HFF-Myc (cell line): ENCODE measurements at regions not wholly inside any gene's neighbourhood (a gene's known extent, or its start where the extent isn't known, plus 50 kb on each side); places are given as distances from the start of the nearest gene placed in this dataset.

Experiments used
- DNase-seq: peaks from one replicate; pipeline ENCODE4 v3.0.0-alpha.2; 2011; ENCODE audit warnings: low read depth; ENCODE audit errors: extremely low read depth
- H3K4me3 ChIP-seq: replicated peaks from 2 replicates; pipeline ENCODE4 v1.5.1; 2011; ENCODE audit warnings: low read depth, mild to moderate bottlenecking, control low read depth, low read length
- CTCF ChIP-seq: IDR thresholded peaks from 2 replicates; pipeline ENCODE4 v1.5.1; 2012; ENCODE audit warnings: mild to moderate bottlenecking, low read depth, low read length, control low read depth; ENCODE audit errors: missing control alignments

GRCh38 chr20:11852811-11853210 is 64.9 kb upstream of the BTBD3 start:
- H3K4me3 ChIP-seq = no peak overlapping the region
- no peak for DNase-seq
- no peak for TF ChIP-seq CTCF

GRCh38 chr20:11853359-11853758 is 64.3 kb upstream of the BTBD3 start:
- TF ChIP-seq CTCF = no peak
- DNase-seq = no peak
- H3K4me3 ChIP-seq = no peak overlapping the region

- TF ChIP-seq CTCF = no peak
Observed at GRCh38 chr20:11861479-11861878, 56.2 kb upstream of the BTBD3 start.

GRCh38 chr20:11867291-11867919 is 50.3 kb upstream of the BTBD3 start:
- TF ChIP-seq CTCF = no peak
- no peak for DNase-seq
- H3K4me3 ChIP-seq = no peak overlapping the region

More at GRCh38 chr20:11861479-11861878, 56.2 kb upstream of the BTBD3 start:
- DNase-seq = no peak
- no peak overlapping the region for H3K4me3 ChIP-seq
